HEK293 (cell line): ENCODE measurements at regions not wholly inside any gene's neighbourhood (a gene's known extent, or its start where the extent isn't known, plus 50 kb on each side); places are given as distances from the start of the nearest gene placed in this dataset.

Experiments
- CTCF ChIA-PET: fragments of 350-600 bp; formaldehyde crosslinking; extraction: SDS; loops from one replicate; lab custom pipeline; 2021; ENCODE audit warnings: antibody characterized with exemption; lab: Yijun Ruan, JAX
- POLR2A ChIA-PET: fragments of 300-600 bp; formaldehyde crosslinking; extraction: SDS; loops from one replicate; lab custom pipeline; 2020; ENCODE audit warnings: antibody characterized with exemption, inconsistent platforms; lab: Yijun Ruan, JAX
- H3K27ac ChIP-seq: fragments of 200-500 bp; sonication (Bioruptor generic); 2 replicates; pipeline ENCODE4 v1.5.1; 2014; ENCODE audit warnings: low read depth, low read length, control low read depth, inconsistent platforms; ENCODE audit errors: extremely low read depth
- H3K36me3 ChIP-seq, 2 experiments: fragments of 200-500 bp in 1 of 2; sonication (Bioruptor generic) in 1 of 2; 1 replicate in 1 of 2; 2 replicates in 1 of 2; pipeline ENCODE4 v1.5.1; 2014 to 2017; ENCODE audit warnings: inconsistent platforms in 2 of 2, low read length in 2 of 2; ENCODE audit not compliant: control insufficient read depth in 2 of 2, insufficient read depth in 1 of 2
- H3K4me1 ChIP-seq: fragments of 200-500 bp; sonication (Bioruptor generic); 2 replicates; pipeline ENCODE4 v1.5.1; 2014; ENCODE audit warnings: mild to moderate bottlenecking, low read length, inconsistent platforms; ENCODE audit not compliant: control insufficient read depth, insufficient read depth
- H3K4me3 ChIP-seq: 2 replicates; pipeline ENCODE4 v1.5.1; 2011; ENCODE audit warnings: low read depth, mild to moderate bottlenecking, control low read depth, low read length, moderate library complexity
- H3K9me3 ChIP-seq: fragments of 200-500 bp; sonication (Bioruptor generic); 2 replicates; pipeline ENCODE4 v1.5.1; 2014; ENCODE audit warnings: low read depth, low read length, inconsistent platforms; ENCODE audit not compliant: control insufficient read depth, insufficient read depth
- ATF2 ChIP-seq: fragments of 450-650 bp; formaldehyde crosslinking; IDR thresholded peaks from 2 replicates; pipeline ENCODE4 v1.5.1; 2016; ENCODE audit warnings: missing biosample characterization, missing genetic modification characterization, low read depth
- MYNN ChIP-seq: fragments of 450-650 bp; formaldehyde crosslinking; IDR thresholded peaks from 2 replicates; pipeline ENCODE4 v1.5.1; 2016; ENCODE audit warnings: missing biosample characterization, missing genetic modification characterization, borderline replicate concordance
- SP2 ChIP-seq: fragments of 450-650 bp; formaldehyde crosslinking; IDR thresholded peaks from 2 replicates; pipeline ENCODE4 v1.5.1; 2016; ENCODE audit warnings: missing biosample characterization, missing genetic modification characterization
- SP3 ChIP-seq: fragments of 450-650 bp; formaldehyde crosslinking; IDR thresholded peaks from 2 replicates; pipeline ENCODE4 v1.5.1; 2016; ENCODE audit warnings: missing biosample characterization, missing genetic modification characterization
- ZBTB44 ChIP-seq: fragments of 450-650 bp; IDR thresholded peaks from 2 replicates; pipeline ENCODE4 v1.5.1; 2018; ENCODE audit warnings: missing biosample characterization, mild to moderate bottlenecking, missing genetic modification characterization
- ZFP37 ChIP-seq: fragments of 450-650 bp; formaldehyde crosslinking; IDR thresholded peaks from 2 replicates; pipeline ENCODE4 v1.5.1; 2016; ENCODE audit warnings: missing biosample characterization, missing genetic modification characterization
- ZNF169 ChIP-seq: fragments of 450-650 bp; formaldehyde crosslinking; IDR thresholded peaks from 2 replicates; pipeline ENCODE4 v1.5.1; 2016; ENCODE audit warnings: missing biosample characterization, missing genetic modification characterization
- ZNF214 ChIP-seq: fragments of 450-650 bp; formaldehyde crosslinking; IDR thresholded peaks from 2 replicates; pipeline ENCODE4 v1.5.1; 2017; ENCODE audit warnings: missing biosample characterization, mild to moderate bottlenecking, missing genetic modification characterization, borderline replicate concordance
- ZNF24 ChIP-seq: fragments of 450-650 bp; formaldehyde crosslinking; IDR thresholded peaks from 2 replicates; pipeline ENCODE4 v1.5.1; 2016; ENCODE audit warnings: missing biosample characterization, missing genetic modification characterization
- ZNF274 ChIP-seq, 2 experiments: fragments of 200-500 bp in 1 of 2; fragments of 450-650 bp in 1 of 2; sonication (Bioruptor generic) in 1 of 2; formaldehyde crosslinking in 1 of 2; IDR thresholded peaks; 2 replicates each; pipeline versions ENCODE4 v1.5.1 to v1.6.1; 2014 to 2016; ENCODE audit warnings: borderline replicate concordance in 1 of 2, inconsistent platforms in 1 of 2, low read length in 1 of 2, missing biosample characterization in 1 of 2, missing genetic modification characterization in 1 of 2
- ZNF311 ChIP-seq: fragments of 450-650 bp; formaldehyde crosslinking; IDR thresholded peaks from 2 replicates; pipeline ENCODE4 v1.5.1; 2017; ENCODE audit warnings: missing biosample characterization, missing genetic modification characterization, borderline replicate concordance
- ZNF423 ChIP-seq: fragments of 450-650 bp; formaldehyde crosslinking; IDR thresholded peaks from 2 replicates; pipeline ENCODE4 v1.5.1; 2016; ENCODE audit warnings: missing biosample characterization, missing genetic modification characterization
- ZNF561 ChIP-seq: fragments of 450-650 bp; IDR thresholded peaks from 2 replicates; pipeline ENCODE4 v1.5.1; 2018; ENCODE audit warnings: missing biosample characterization, missing genetic modification characterization, borderline replicate concordance
- ZNF571 ChIP-seq: fragments of 450-650 bp; formaldehyde crosslinking; IDR thresholded peaks from 2 replicates; pipeline ENCODE4 v1.5.0; 2017; ENCODE audit warnings: missing biosample characterization, missing genetic modification characterization
- ZNF629 ChIP-seq: fragments of 450-650 bp; formaldehyde crosslinking; IDR thresholded peaks from 2 replicates; pipeline ENCODE4 v1.5.1; 2017; ENCODE audit warnings: missing biosample characterization, missing genetic modification characterization
- ZNF654 ChIP-seq: fragments of 450-650 bp; formaldehyde crosslinking; IDR thresholded peaks from 2 replicates; pipeline ENCODE4 v1.5.1; 2016; ENCODE audit warnings: low read depth, missing biosample characterization, missing genetic modification characterization
- ZNF707 ChIP-seq: fragments of 450-650 bp; formaldehyde crosslinking; IDR thresholded peaks from 2 replicates; pipeline ENCODE4 v1.5.1; 2016; ENCODE audit warnings: missing biosample characterization, missing genetic modification characterization
- ZNF768 ChIP-seq: fragments of 450-650 bp; formaldehyde crosslinking; IDR thresholded peaks from 2 replicates; pipeline ENCODE4 v1.5.1; 2018; ENCODE audit warnings: missing biosample characterization, mild to moderate bottlenecking, missing genetic modification characterization
- TF ChIP-seq, protein P1 (sequence below): fragments of 450-650 bp; formaldehyde crosslinking; IDR thresholded peaks from 2 replicates; pipeline ENCODE4 v1.5.1; 2016; ENCODE audit warnings: missing biosample characterization, missing genetic modification characterization
- TF ChIP-seq, protein P2 (sequence below): fragments of 450-650 bp; formaldehyde crosslinking; IDR thresholded peaks from 2 replicates; pipeline ENCODE4 v1.5.1; 2017; ENCODE audit warnings: missing biosample characterization, missing genetic modification characterization

- CTCF ChIA-PET = no interaction called here
- Histone ChIP-seq H3K9me3 (no peaks in the 10 kb centered on the region), H3K36me3 (no peaks in the 10 kb centered on the region), H3K4me3 (no peak overlapping the region), H3K4me1 (peaks cover 9% of the 10 kb centered on the region; the same call in 1 of the 2 replicates), H3K27ac (no peak overlapping the region)
- POLR2A ChIA-PET = no interaction called here
- no peak for TF ChIP-seq ZNF707 (tag by site-specific recombination)
- no peak for TF ChIP-seq SP2 (tag by site-specific recombination)
- no peak for TF ChIP-seq ZBTB44 (tag by site-specific recombination)
- no peak for TF ChIP-seq ATF2 (tag by site-specific recombination)
- no peak for TF ChIP-seq ZNF274 (IDR thresholded peaks at IDR 0.05; ENCODE audit: low read length)
- TF ChIP-seq ZNF274 (tag by site-specific recombination; IDR thresholded peaks at IDR 0.05; ENCODE audit: borderline replicate concordance) = no peak
- no peak for TF ChIP-seq ZNF654 (tag by site-specific recombination)
- no peak for TF ChIP-seq SP3 (tag by site-specific recombination)
- no peak for TF ChIP-seq ZNF311 (tag by site-specific recombination)
- TF ChIP-seq ZNF24 = no peak
- no peak for TF ChIP-seq ZNF571 (tag by site-specific recombination)
- no peak for TF ChIP-seq ZNF214
- TF ChIP-seq, all 188 proteins: peak for 0
Observed at GRCh38 chr17:70408768-70409167, 239.4 kb downstream of the KCNJ2 start.

DNA sequence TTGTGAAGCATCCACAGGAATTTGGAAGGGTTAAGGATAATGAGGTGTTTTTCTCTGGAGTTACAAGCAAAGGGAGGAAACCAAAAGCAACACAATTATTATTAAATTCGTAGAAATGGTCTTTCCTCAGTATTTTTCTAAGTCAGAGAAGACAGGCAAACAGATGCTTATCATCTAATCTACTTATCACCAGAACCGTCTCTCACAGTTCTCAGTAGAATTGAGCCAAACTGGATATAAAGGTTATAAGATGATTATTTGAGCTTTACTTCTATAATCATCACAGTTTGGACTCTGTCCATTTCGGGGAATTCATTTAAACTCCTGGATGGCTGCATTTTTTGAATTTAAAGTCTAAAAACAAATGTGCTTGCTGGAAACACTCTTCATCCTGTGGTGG, 245.0 kb downstream of the KCNJ2 start:
- ChIA-PET CTCF (no interaction called here), POLR2A (no interaction called here)
- H3K4me1 ChIP-seq = no peaks in the 10 kb centered on the region
- no peak overlapping the region for H3K4me3 ChIP-seq
- H3K9me3 ChIP-seq = no peaks in the 10 kb centered on the region
- H3K36me3 ChIP-seq = no peaks in the 10 kb centered on the region
- TF ChIP-seq ZNF423 (tag by site-specific recombination) (no peak), MYNN (no peak), ZNF629 (tag by site-specific recombination) (no peak), ZNF169 (tag by site-specific recombination) (no peak), ZNF561 (tag by site-specific recombination) (no peak)
- TF ChIP-seq, all 188 proteins: peak for 0
- no peak overlapping the region for H3K27ac ChIP-seq

DNA sequence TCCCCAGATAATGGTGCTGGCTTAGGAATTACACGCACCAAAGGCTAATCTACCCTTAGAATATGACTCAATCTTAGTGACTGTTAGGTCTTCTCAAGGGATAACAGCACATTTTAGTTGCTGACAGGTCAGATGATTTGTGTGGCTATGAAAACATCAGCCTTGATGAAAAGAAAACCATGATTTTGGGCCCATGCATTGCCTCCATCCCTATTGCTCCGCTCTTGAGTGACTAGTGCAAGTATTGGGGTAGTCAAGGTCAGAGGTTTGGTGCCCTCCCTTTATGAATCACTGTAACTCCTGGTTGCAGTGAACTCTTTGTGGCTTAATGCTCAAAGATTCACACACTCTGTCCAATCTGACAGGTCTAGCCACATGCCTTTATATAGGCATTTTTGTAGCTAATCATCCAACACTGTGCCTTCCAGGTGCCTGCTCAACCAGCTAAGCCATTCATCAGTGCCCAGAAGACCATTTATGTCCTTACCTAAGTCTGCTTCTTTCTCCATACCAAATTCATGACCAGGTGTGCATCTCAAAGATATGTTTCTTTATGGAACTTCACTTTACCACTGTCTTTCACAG, 251.6 kb downstream of the KCNJ2 start:
- TF ChIP-seq, protein P1, sequence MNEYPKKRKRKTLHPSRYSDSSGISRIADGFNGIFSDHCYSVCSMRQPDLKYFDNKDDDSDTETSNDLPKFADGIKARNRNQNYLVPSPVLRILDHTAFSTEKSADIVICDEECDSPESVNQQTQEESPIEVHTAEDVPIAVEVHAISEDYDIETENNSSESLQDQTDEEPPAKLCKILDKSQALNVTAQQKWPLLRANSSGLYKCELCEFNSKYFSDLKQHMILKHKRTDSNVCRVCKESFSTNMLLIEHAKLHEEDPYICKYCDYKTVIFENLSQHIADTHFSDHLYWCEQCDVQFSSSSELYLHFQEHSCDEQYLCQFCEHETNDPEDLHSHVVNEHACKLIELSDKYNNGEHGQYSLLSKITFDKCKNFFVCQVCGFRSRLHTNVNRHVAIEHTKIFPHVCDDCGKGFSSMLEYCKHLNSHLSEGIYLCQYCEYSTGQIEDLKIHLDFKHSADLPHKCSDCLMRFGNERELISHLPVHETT (tag by site-specific recombination) = no peak
- TF ChIP-seq, protein P2, sequence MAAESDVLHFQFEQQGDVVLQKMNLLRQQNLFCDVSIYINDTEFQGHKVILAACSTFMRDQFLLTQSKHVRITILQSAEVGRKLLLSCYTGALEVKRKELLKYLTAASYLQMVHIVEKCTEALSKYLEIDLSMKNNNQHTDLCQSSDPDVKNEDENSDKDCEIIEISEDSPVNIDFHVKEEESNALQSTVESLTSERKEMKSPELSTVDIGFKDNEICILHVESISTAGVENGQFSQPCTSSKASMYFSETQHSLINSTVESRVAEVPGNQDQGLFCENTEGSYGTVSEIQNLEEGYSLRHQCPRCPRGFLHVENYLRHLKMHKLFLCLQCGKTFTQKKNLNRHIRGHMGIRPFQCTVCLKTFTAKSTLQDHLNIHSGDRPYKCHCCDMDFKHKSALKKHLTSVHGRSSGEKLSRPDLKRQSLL (tag by site-specific recombination) = no peak
- TF ChIP-seq ZFP37 (tag by site-specific recombination) = no peak
- no peak for TF ChIP-seq ZNF768
- H3K36me3 ChIP-seq = no peaks in the 10 kb centered on the region
- H3K27ac ChIP-seq = no peak overlapping the region
- ChIA-PET POLR2A (no interaction called here), CTCF (no interaction called here)
- no peaks in the 10 kb centered on the region; the same call in 1 of the 2 replicates for H3K4me1 ChIP-seq
- no peaks in the 10 kb centered on the region for H3K9me3 ChIP-seq
- no peak overlapping the region for H3K4me3 ChIP-seq
